ENCODE measurements at regions not wholly inside any gene's neighbourhood (a gene's known extent, or its start where the extent isn't known, plus 50 kb on each side); places are given as distances from the start of the nearest gene placed in this dataset.

DNA sequence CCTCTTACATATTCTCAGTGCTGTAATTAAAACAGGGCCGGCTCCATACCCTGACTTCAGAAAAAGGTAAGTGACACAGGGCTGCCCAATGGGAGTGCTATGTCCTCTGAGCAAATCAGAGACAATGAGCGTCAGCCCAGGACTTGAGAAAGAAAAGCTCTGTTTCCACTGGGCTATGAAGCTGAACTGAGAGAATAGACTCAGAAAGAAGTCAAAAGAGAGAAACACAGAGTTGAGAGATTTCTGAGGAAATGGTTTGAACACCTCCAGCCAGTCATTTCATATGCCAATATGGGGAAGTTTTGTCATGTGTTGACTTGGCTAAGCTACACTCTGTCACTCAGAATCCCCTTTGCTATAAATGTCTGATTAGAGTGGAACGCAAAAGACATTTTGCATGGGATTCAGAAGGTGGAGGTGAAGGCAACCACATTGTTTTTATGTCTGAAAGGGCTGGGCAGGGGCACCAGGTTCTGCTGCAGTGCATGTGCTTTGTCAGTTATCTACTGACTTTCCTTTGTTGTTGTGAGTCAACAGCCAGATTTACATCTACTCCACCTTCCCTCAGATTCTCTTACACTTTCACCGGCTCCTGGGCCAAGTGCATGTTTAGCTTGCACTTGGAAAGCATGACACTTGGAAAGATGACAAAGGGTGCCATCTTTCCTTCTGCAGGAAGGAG lies 313.3 kb downstream of the DUSP6 start:
- Histone ChIP-seq H3K9me3 (ENCODE audit: control insufficient read depth, low read length) (no peaks in the 10 kb centered on the region), H3K36me3 (ENCODE audit: control insufficient read depth, insufficient read depth, low read length) (no peaks in the 10 kb centered on the region), H2AFZ (peak overlapping the region; percentile 33), H3K4me2 (ENCODE audit: low read length) (no peak overlapping the region), H3K79me2 (no peaks in the 10 kb centered on the region), H3K27ac (no peak overlapping the region), H3K9ac (no peak overlapping the region), H3K4me3 (ENCODE audit: low read depth, low read length) (no peak overlapping the region), H3K4me1 (no peaks in the 10 kb centered on the region), H3K27me3 (ENCODE audit: control insufficient read depth, insufficient read depth, low read length) (no peaks in the 10 kb centered on the region)
- TF ChIP-seq, protein P1, sequence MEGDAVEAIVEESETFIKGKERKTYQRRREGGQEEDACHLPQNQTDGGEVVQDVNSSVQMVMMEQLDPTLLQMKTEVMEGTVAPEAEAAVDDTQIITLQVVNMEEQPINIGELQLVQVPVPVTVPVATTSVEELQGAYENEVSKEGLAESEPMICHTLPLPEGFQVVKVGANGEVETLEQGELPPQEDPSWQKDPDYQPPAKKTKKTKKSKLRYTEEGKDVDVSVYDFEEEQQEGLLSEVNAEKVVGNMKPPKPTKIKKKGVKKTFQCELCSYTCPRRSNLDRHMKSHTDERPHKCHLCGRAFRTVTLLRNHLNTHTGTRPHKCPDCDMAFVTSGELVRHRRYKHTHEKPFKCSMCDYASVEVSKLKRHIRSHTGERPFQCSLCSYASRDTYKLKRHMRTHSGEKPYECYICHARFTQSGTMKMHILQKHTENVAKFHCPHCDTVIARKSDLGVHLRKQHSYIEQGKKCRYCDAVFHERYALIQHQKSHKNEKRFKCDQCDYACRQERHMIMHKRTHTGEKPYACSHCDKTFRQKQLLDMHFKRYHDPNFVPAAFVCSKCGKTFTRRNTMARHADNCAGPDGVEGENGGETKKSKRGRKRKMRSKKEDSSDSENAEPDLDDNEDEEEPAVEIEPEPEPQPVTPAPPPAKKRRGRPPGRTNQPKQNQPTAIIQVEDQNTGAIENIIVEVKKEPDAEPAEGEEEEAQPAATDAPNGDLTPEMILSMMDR (IDR thresholded peaks at IDR 0.05): no peak

DNA sequence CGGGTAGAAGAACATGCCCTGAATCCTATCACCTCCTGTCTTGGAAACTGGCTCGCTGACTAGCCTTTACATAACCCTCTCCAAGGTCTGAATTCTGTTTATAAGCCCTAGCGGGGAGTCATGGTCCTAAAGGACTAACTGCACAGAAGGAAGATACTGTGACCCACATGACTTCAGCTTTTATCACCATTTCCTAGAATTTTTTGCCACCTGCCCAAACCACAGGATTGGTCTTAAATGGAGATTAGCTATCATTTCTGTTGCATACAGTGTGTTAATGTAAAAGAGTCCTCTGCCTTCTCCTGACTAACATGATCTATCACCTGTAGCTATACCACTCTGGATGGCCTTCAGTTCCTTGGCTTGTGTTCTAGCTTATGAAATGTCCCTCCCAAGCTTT lies 319.2 kb downstream of the DUSP6 start:
- H3K27ac ChIP-seq: no peak overlapping the region
- peaks cover 6% of the 10 kb centered on the region for H3K4me1 ChIP-seq
- no peak overlapping the region for H3K4me2 ChIP-seq (ENCODE audit: low read length)
- H3K4me3 ChIP-seq (ENCODE audit: low read depth, low read length): no peak overlapping the region
- no peaks in the 10 kb centered on the region for H3K9me3 ChIP-seq (ENCODE audit: control insufficient read depth, low read length)
- no peak overlapping the region for H2AFZ ChIP-seq
- no peak overlapping the region for H3K9ac ChIP-seq
- no peaks in the 10 kb centered on the region for H3K27me3 ChIP-seq (ENCODE audit: control insufficient read depth, insufficient read depth, low read length)
- TF ChIP-seq, protein P1 (IDR thresholded peaks at IDR 0.05): no peak
- H3K36me3 ChIP-seq (ENCODE audit: control insufficient read depth, insufficient read depth, low read length): no peaks in the 10 kb centered on the region
- no peaks in the 10 kb centered on the region for H3K79me2 ChIP-seq

DNA sequence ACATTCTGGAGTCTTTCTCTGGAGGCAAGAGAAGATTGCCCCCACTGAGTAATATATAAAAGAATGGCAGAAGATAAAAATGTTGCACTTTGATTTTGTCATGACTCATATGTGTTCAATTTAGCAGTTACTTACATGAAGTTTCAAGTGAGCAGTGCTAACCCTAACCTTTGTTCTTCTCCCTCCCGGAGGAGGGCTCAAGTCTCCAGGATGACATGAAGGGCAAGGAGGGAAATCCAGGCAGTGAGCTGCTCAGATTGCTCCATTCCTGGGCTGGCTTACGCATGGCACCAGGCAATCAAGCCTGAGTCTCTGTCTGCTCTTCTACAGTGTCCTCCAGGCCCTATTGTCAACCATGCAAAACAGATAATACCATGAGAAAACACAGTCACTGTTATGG lies 322.3 kb downstream of the DUSP6 start:
- peaks cover 6% of the 10 kb centered on the region for H3K4me1 ChIP-seq
- TF ChIP-seq, protein P1 (IDR thresholded peaks at IDR 0.05): no peak

DNA sequence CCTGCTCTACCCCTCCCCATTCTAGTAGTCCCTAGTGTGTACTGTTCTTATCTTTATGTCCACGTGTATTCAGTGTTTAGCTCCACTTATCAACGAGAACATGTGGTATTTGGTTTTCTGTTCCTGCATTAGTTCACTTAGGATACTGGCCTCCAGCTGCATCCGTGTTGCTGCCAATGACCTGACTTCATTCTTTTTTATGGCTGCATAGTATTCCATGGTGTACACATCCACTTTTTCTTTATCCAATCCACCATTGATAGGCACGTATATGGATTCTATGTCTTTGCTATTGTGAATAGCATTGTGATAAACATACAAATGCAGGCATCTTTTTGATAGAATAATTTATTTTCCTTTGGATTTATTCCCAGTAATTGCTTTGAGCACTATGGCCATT lies 327.7 kb downstream of the DUSP6 start:
- TF ChIP-seq, protein P1 (IDR thresholded peaks at IDR 0.05): no peak
- no peak overlapping the region for H2AFZ ChIP-seq
- H3K27me3 ChIP-seq (ENCODE audit: control insufficient read depth, insufficient read depth, low read length): no peaks in the 10 kb centered on the region
- no peak overlapping the region for H3K4me2 ChIP-seq (ENCODE audit: low read length)
- H3K27ac ChIP-seq: no peak overlapping the region
- H3K9ac ChIP-seq: no peak overlapping the region
- no peak overlapping the region for H3K4me3 ChIP-seq (ENCODE audit: low read depth, low read length)
- H3K36me3 ChIP-seq (ENCODE audit: control insufficient read depth, insufficient read depth, low read length): no peaks in the 10 kb centered on the region
- peaks cover 9% of the 10 kb centered on the region for H3K4me1 ChIP-seq
- H3K9me3 ChIP-seq (ENCODE audit: control insufficient read depth, low read length): no peaks in the 10 kb centered on the region
- no peaks in the 10 kb centered on the region for H3K79me2 ChIP-seq

More for the DNA sequence above, 322.3 kb downstream of the DUSP6 start:
- no peaks in the 10 kb centered on the region for H3K9me3 ChIP-seq (ENCODE audit: control insufficient read depth, low read length)
- H3K36me3 ChIP-seq (ENCODE audit: control insufficient read depth, insufficient read depth, low read length): no peaks in the 10 kb centered on the region
- no peak overlapping the region for H3K4me3 ChIP-seq (ENCODE audit: low read depth, low read length)
- H3K4me2 ChIP-seq (ENCODE audit: low read length): no peak overlapping the region
- no peak overlapping the region for H2AFZ ChIP-seq
- H3K9ac ChIP-seq: no peak overlapping the region
- no peaks in the 10 kb centered on the region for H3K27me3 ChIP-seq (ENCODE audit: control insufficient read depth, insufficient read depth, low read length)
- H3K79me2 ChIP-seq: no peaks in the 10 kb centered on the region
- no peak overlapping the region for H3K27ac ChIP-seq

DNA sequence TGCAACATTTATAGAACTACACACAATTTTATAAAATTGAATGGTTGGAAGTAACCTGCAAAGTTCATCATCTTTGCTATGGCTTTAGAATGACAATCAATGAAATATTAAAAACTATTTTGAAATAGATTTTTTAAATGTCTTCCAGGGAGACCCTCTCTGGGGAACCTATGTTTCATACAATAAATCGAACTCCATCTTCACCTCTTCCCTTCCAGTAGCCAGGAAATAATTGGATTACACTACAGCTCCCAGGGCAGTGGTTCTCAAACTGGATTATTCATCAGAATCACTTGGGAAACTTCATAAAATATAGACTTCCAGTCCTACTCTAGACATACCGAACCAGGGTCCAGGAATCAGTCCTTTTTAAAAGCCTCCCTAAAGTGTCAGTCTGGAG lies 328.4 kb downstream of the DUSP6 start:
- Histone ChIP-seq H3K4me2 (ENCODE audit: low read length) (no peak overlapping the region), H3K27ac (no peak overlapping the region), H3K36me3 (ENCODE audit: control insufficient read depth, insufficient read depth, low read length) (no peaks in the 10 kb centered on the region), H3K4me3 (ENCODE audit: low read depth, low read length) (no peak overlapping the region), H3K79me2 (no peaks in the 10 kb centered on the region), H3K4me1 (peaks cover 9% of the 10 kb centered on the region), H2AFZ (no peak overlapping the region), H3K9me3 (ENCODE audit: control insufficient read depth, low read length) (no peaks in the 10 kb centered on the region), H3K9ac (no peak overlapping the region), H3K27me3 (ENCODE audit: control insufficient read depth, insufficient read depth, low read length) (no peaks in the 10 kb centered on the region)
- TF ChIP-seq, protein P1 (IDR thresholded peaks at IDR 0.05): no peak
